Kasumi-1 (cell line): ENCODE measurements at regions not wholly inside any gene's neighbourhood (a gene's known extent, or its start where the extent isn't known, plus 50 kb on each side); places are given as distances from the start of the nearest gene placed in this dataset.

ENCODE experiments used
- DNase-seq, 2 experiments: peaks; one replicate each; lab custom pipeline; 2025; lab: John Stamatoyannopoulos, UW

- DNase-seq, result no peak
These were observed 2241.9 kb downstream of the PCDH7 start for GRCh38 chr4:32962100-32962499.

GRCh38 chr4:32985256-32985655, 2265.1 kb downstream of the PCDH7 start:
- no peak for DNase-seq

GRCh38 chr4:32986236-32986635, 2266.1 kb downstream of the PCDH7 start:
- no peak for DNase-seq

- DNase-seq, result no peak
These were observed 2266.9 kb downstream of the PCDH7 start for GRCh38 chr4:32987111-32987510.

GRCh38 chr4:32988165-32988811, 2268.1 kb downstream of the PCDH7 start:
- DNase-seq, result no peak

GRCh38 chr4:32991663-32992062, 2271.5 kb downstream of the PCDH7 start:
- DNase-seq, result no peak

- no peak for DNase-seq
These were observed 2275.1 kb downstream of the PCDH7 start for GRCh38 chr4:32994981-32995881.

- DNase-seq, result no peak
These were observed 2293.1 kb downstream of the PCDH7 start for GRCh38 chr4:33013282-33013681.

GRCh38 chr4:33025236-33025635, 2305.1 kb downstream of the PCDH7 start:
- no peak for DNase-seq

- no peak for DNase-seq
These were observed 2309.8 kb downstream of the PCDH7 start for GRCh38 chr4:33029976-33030375.

GRCh38 chr4:33031328-33031727, 2311.2 kb downstream of the PCDH7 start:
- no peak for DNase-seq

GRCh38 chr4:33037464-33037863, 2317.3 kb downstream of the PCDH7 start:
- no peak for DNase-seq

GRCh38 chr4:33045334-33045733, 2325.2 kb downstream of the PCDH7 start:
- no peak for DNase-seq

- no peak for DNase-seq
These were observed 2332.1 kb downstream of the PCDH7 start for GRCh38 chr4:33052241-33052640.

- DNase-seq, result no peak
These were observed 2334.0 kb downstream of the PCDH7 start for GRCh38 chr4:33054161-33054560.

GRCh38 chr4:33054656-33055196, 2334.6 kb downstream of the PCDH7 start:
- no peak for DNase-seq

- DNase-seq, result no peak
These were observed 2337.6 kb downstream of the PCDH7 start for GRCh38 chr4:33057736-33058135.

- no peak for DNase-seq
These were observed 2338.8 kb downstream of the PCDH7 start for GRCh38 chr4:33058998-33059397.

GRCh38 chr4:33060674-33061542, 2340.7 kb downstream of the PCDH7 start:
- peak; percentile 84 to 87 for DNase-seq

GRCh38 chr4:33061727-33062126, 2341.6 kb downstream of the PCDH7 start:
- DNase-seq, result no peak

GRCh38 chr4:33062155-33062806, 2342.1 kb downstream of the PCDH7 start:
- no peak for DNase-seq

- DNase-seq, result no peak
These were observed 2343.1 kb downstream of the PCDH7 start for GRCh38 chr4:33063241-33063640.
